A673 (cell line): ENCODE measurements at regions not wholly inside any gene's neighbourhood (a gene's known extent, or its start where the extent isn't known, plus 50 kb on each side); places are given as distances from the start of the nearest gene placed in this dataset.
A peak's percentile ranks its signal among the peaks of the same experiment; 100 is the strongest.

Experiments used
- BruUV-seq: library from RNA; stranded (reverse); fragments of 400-500 nt; replicated peaks from 2 replicates; lab custom pipeline; 2021; lab: Mats Ljungman, UMichigan
- CTCF ChIA-PET: fragments of 300-600 bp; sonication (Branson Sonifier 250); formaldehyde crosslinking; loops from one replicate; lab custom pipeline; 2022; ENCODE audit warnings: antibody characterized with exemption; lab: Charles Lee
- POLR2A ChIA-PET: fragments of 300-600 bp; sonication (Branson Sonifier 250); formaldehyde crosslinking; loops from one replicate; lab custom pipeline; 2022; ENCODE audit warnings: antibody characterized with exemption; ENCODE audit not compliant: low non-redundant PET; lab: Charles Lee
- DNase-seq: peaks from one replicate; pipeline ENCODE4 v3.0.0-alpha.2; 2015; ENCODE audit warnings: low spot score
- H3K27ac ChIP-seq: fragments of 200-600 bp; sonication (generic); 2 replicates; pipeline ENCODE4 v1.5.1; 2016; ENCODE audit warnings: mixed run types, low read depth, mild to moderate bottlenecking, mixed read lengths, antibody characterized with exemption, low read length; ENCODE audit not compliant: poor library complexity, severe bottlenecking
- H3K27me3 ChIP-seq: fragments of 200-600 bp; sonication (generic); replicated peaks from 2 replicates; pipeline ENCODE4 v1.6.1; 2017; ENCODE audit warnings: mixed run types, low read depth, mild to moderate bottlenecking, mixed read lengths, antibody characterized with exemption, low read length; ENCODE audit not compliant: insufficient read depth, poor library complexity
- H3K36me3 ChIP-seq: fragments of 200-600 bp; sonication (generic); 2 replicates; pipeline ENCODE4 v1.6.1; 2016; ENCODE audit warnings: mixed run types, mild to moderate bottlenecking, mixed read lengths, antibody characterized with exemption, low read length; ENCODE audit not compliant: insufficient read depth, poor library complexity, severe bottlenecking
- H3K4me1 ChIP-seq: fragments of 200-600 bp; sonication (generic); 2 replicates; pipeline ENCODE4 v1.6.1; 2017; ENCODE audit warnings: mixed run types, mild to moderate bottlenecking, mixed read lengths, antibody characterized with exemption, low read length; ENCODE audit not compliant: insufficient read depth, poor library complexity, severe bottlenecking
- H3K4me3 ChIP-seq: fragments of 200-600 bp; sonication (generic); 2 replicates; pipeline ENCODE4 v1.5.1; 2016; ENCODE audit warnings: low read depth, mixed run types, mild to moderate bottlenecking, mixed read lengths, low read length; ENCODE audit not compliant: poor library complexity, severe bottlenecking
- H3K9me3 ChIP-seq: fragments of 200-600 bp; sonication (generic); 2 replicates; pipeline ENCODE4 v1.6.1; 2016; ENCODE audit warnings: mixed run types, low read depth, mild to moderate bottlenecking, mixed read lengths, antibody characterized with exemption, low read length; ENCODE audit not compliant: poor library complexity, severe bottlenecking
- EZH2 ChIP-seq: fragments of 200-600 bp; sonication (generic); IDR thresholded peaks from 2 replicates; pipeline ENCODE4 v1.6.1; 2017; ENCODE audit warnings: borderline replicate concordance, low read depth, mild to moderate bottlenecking, mixed read lengths, antibody characterized with exemption, low read length; ENCODE audit not compliant: poor library complexity, severe bottlenecking
- intact Hi-C: fragments of 100-400 bp; cut with micrococcal nuclease; formaldehyde crosslinking; loops from one replicate; pipeline ENCODE4 v1.10.0; 2022; ENCODE audit not compliant: unreplicated experiment
- TF ChIP-seq, protein P1 (sequence below): fragments of 300-800, 200-600 bp; sonication (generic); conservative IDR thresholded peaks from 2 replicates; pipeline ENCODE4 v1.5.1; 2017; ENCODE audit warnings: low read depth, mild to moderate bottlenecking, antibody characterized with exemption, low read length, moderate library complexity, mixed read lengths

DNA sequence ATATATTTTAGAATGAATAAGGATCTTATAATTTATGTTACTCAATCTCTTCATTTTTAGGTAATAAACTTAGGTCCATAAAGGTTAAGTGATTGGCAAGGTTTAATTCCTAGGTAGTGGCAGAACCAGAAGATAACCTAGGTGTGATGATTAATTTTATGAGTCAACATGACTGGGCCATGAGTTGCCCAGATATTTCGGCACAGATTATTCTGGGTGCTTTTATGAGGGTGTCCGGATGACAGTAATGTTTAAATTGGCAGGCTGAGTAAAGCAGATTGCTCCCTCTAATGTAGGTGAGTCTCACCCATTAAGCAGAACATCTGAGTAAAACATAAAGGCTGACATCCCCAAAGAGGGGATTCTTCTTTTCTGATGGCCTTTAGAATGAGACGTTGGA, 1349.3 kb upstream of the CELF2 start:
- Histone ChIP-seq H3K36me3 (no peaks in the 10 kb centered on the region), H3K4me1 (no peaks in the 10 kb centered on the region), H3K27me3 (no peaks in the 10 kb centered on the region), H3K27ac (no peak overlapping the region), H3K4me3 (no peak overlapping the region), H3K9me3 (no peaks in the 10 kb centered on the region)
- TF ChIP-seq, protein P1, sequence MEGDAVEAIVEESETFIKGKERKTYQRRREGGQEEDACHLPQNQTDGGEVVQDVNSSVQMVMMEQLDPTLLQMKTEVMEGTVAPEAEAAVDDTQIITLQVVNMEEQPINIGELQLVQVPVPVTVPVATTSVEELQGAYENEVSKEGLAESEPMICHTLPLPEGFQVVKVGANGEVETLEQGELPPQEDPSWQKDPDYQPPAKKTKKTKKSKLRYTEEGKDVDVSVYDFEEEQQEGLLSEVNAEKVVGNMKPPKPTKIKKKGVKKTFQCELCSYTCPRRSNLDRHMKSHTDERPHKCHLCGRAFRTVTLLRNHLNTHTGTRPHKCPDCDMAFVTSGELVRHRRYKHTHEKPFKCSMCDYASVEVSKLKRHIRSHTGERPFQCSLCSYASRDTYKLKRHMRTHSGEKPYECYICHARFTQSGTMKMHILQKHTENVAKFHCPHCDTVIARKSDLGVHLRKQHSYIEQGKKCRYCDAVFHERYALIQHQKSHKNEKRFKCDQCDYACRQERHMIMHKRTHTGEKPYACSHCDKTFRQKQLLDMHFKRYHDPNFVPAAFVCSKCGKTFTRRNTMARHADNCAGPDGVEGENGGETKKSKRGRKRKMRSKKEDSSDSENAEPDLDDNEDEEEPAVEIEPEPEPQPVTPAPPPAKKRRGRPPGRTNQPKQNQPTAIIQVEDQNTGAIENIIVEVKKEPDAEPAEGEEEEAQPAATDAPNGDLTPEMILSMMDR, result no peak
- TF ChIP-seq EZH2, result no peak
- no TSS peak for BruUV-seq
- intact Hi-C loops, result no loop called here
- DNase-seq, result no peak
- POLR2A ChIA-PET, result no interaction called here
- CTCF ChIA-PET, result no interaction called here

DNA sequence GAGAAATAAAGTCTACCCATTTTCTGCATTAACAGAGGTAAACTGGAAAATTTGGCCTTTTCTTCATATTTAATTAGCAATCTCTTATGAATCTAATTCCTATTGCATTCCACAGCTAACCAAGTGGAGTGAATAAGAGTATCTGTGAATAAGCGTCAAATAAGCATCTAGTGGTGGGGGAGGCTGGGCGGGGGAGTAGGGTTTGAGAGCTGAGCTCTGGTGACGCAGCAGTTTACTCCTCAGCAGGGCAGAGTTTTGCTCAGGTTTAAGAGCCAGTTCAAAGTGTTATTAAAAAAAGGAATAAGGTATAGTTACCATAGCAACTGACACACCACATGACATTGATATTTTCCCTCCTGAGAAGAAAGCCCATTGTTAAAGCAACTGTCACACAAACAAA, 1346.8 kb upstream of the CELF2 start:
- CTCF ChIA-PET, result no interaction called here

DNA sequence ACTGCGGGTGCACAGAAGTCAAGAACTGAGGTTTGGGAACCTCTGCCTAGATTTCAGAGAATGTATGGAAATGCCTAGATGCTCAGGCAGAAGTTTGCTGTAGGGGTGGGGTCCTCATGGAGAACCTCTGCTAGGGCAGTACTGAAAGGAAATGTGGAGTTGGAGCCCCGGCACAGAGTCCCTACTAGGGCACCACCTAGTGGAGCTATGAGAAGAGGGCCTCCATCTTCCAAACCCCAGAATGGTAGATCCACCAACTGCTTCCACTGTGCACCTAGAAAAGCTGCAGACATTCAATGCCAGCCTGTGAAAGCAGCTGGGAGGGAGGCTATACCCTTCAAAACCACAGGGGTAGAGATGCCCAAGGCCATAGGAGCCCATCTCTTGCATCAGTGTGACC, 1336.0 kb upstream of the CELF2 start:
- no peaks in the 10 kb centered on the region for H3K36me3 ChIP-seq

More for the DNA sequence above, 1346.8 kb upstream of the CELF2 start:
- Histone ChIP-seq H3K9me3 (no peaks in the 10 kb centered on the region), H3K27ac (no peak overlapping the region), H3K4me3 (no peak overlapping the region), H3K36me3 (no peaks in the 10 kb centered on the region), H3K4me1 (no peaks in the 10 kb centered on the region), H3K27me3 (no peaks in the 10 kb centered on the region)
- POLR2A ChIA-PET, result no interaction called here
- intact Hi-C loops, result no loop called here
- TF ChIP-seq EZH2, result no peak
- TF ChIP-seq, protein P1, result no peak
- DNase-seq, result no peak
- BruUV-seq, result no TSS peak

More for the DNA sequence above, 1336.0 kb upstream of the CELF2 start:
- Histone ChIP-seq H3K27me3 (no peaks in the 10 kb centered on the region), H3K9me3 (no peaks in the 10 kb centered on the region), H3K27ac (no peak overlapping the region), H3K4me1 (no peaks in the 10 kb centered on the region), H3K4me3 (no peak overlapping the region)
- ChIA-PET CTCF (no interaction called here), POLR2A (no interaction called here)
- TF ChIP-seq, protein P1, result no peak
- no TSS peak for BruUV-seq
- intact Hi-C loops, result no loop called here
- peak; percentile 9 for DNase-seq
